Neuron (in vitro differentiated cells): ENCODE measurements at regions not wholly inside any gene's neighbourhood (a gene's known extent, or its start where the extent isn't known, plus 50 kb on each side); places are given as distances from the start of the nearest gene placed in this dataset.

Source experiments
- H2AFZ ChIP-seq: one replicate; pipeline ENCODE4 v1.6.1; 2013; ENCODE audit warnings: low read depth, mild to moderate bottlenecking, inconsistent platforms, low read length, moderate library complexity
- H3K27me3 ChIP-seq: one replicate; pipeline ENCODE4 v1.6.1; 2013; ENCODE audit warnings: low read length; ENCODE audit not compliant: insufficient read depth
- H3K36me3 ChIP-seq: one replicate; pipeline ENCODE4 v1.6.1; 2013; ENCODE audit warnings: low read length; ENCODE audit not compliant: insufficient read depth
- H3K4me1 ChIP-seq: one replicate; pipeline ENCODE4 v1.6.1; 2013; ENCODE audit warnings: low read length; ENCODE audit not compliant: insufficient read depth
- H3K4me3 ChIP-seq: 2 replicates; pipeline ENCODE4 v1.5.1; 2013; ENCODE audit warnings: mild to moderate bottlenecking, low read length, moderate library complexity
- H3K9me3 ChIP-seq: one replicate; pipeline ENCODE4 v1.6.1; 2013; ENCODE audit warnings: low read length

DNA sequence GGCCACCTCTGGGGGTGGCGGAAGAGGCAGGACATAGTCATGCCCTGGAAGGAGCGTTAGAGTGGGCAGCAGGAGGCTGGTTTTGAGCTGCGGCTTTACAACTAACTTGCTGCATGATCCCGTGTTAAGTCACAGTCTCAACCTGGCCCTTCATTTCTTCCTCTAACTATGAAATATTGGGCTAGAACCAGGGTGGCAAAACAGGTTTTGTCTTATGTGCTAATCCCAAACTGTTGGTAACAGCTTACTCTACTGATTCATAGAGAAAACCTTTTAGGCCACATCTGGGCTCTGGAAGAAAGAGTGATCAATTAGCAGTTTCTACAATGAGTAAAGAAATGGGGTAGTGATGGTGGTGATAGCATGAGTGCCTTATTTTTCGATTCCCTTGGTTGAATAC is 74.1 kb upstream of the CLINT1 start:
- H3K4me3 ChIP-seq = no peak overlapping the region
- H2AFZ ChIP-seq = no peak overlapping the region
- no peaks in the 10 kb centered on the region for H3K4me1 ChIP-seq
- peaks cover 2% of the 10 kb centered on the region for H3K9me3 ChIP-seq
- H3K27me3 ChIP-seq = no peaks in the 10 kb centered on the region
- H3K36me3 ChIP-seq = no peaks in the 10 kb centered on the region

GRCh38 chr5:157930710-157931109 is 71.8 kb upstream of the CLINT1 start:
- no peak overlapping the region for H2AFZ ChIP-seq
- no peaks in the 10 kb centered on the region for H3K27me3 ChIP-seq
- no peaks in the 10 kb centered on the region for H3K36me3 ChIP-seq
- H3K4me1 ChIP-seq = peaks cover 16% of the 10 kb centered on the region
- H3K4me3 ChIP-seq = no peak overlapping the region
- peaks cover 2% of the 10 kb centered on the region for H3K9me3 ChIP-seq

DNA sequence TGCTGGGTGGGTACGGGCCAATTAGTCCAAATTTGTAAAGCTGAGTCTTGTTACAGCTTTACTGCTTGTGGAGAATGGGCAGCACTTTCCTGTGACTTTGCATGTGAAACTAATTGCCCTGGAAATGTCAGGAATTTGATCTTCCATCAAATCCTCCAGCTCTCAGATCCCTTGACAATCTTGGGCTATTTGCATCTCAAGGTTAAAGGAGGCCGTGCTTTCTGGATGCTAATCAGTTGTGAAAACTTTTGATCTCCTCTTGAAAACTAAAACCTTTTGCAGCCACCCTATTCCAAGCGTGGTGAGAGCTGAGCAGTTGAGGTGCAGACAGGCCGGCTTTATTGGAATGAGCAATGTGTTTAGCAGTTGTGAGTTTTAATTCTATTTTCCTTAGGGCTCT is 68.0 kb upstream of the CLINT1 start:
- H3K36me3 ChIP-seq = no peaks in the 10 kb centered on the region
- H3K27me3 ChIP-seq = no peaks in the 10 kb centered on the region
- H2AFZ ChIP-seq = no peak overlapping the region
- no peaks in the 10 kb centered on the region for H3K9me3 ChIP-seq
- H3K4me3 ChIP-seq = no peak overlapping the region
- H3K4me1 ChIP-seq = peaks cover 18% of the 10 kb centered on the region

GRCh38 chr5:157925786-157926671 is 67.1 kb upstream of the CLINT1 start:
- H3K4me1 ChIP-seq = peaks cover 18% of the 10 kb centered on the region

GRCh38 chr5:157924931-157925729 is 66.2 kb upstream of the CLINT1 start:
- H3K36me3 ChIP-seq = no peaks in the 10 kb centered on the region
- H3K9me3 ChIP-seq = no peaks in the 10 kb centered on the region
- peaks cover 20% of the 10 kb centered on the region for H3K4me1 ChIP-seq
- no peak overlapping the region for H3K4me3 ChIP-seq
- no peaks in the 10 kb centered on the region for H3K27me3 ChIP-seq
- no peak overlapping the region for H2AFZ ChIP-seq

More at GRCh38 chr5:157925786-157926671, 67.1 kb upstream of the CLINT1 start:
- H3K27me3 ChIP-seq = no peaks in the 10 kb centered on the region
- no peaks in the 10 kb centered on the region for H3K9me3 ChIP-seq
- H3K4me3 ChIP-seq = no peak overlapping the region
- H3K36me3 ChIP-seq = no peaks in the 10 kb centered on the region
- no peak overlapping the region for H2AFZ ChIP-seq

- peaks cover 24% of the 10 kb centered on the region for H3K4me1 ChIP-seq
- H3K36me3 ChIP-seq = no peaks in the 10 kb centered on the region
- no peaks in the 10 kb centered on the region for H3K9me3 ChIP-seq
- no peaks in the 10 kb centered on the region for H3K27me3 ChIP-seq
- no peak overlapping the region for H2AFZ ChIP-seq
- no peak overlapping the region for H3K4me3 ChIP-seq
These were observed 65.5 kb upstream of the CLINT1 start for GRCh38 chr5:157924490-157924889.

DNA sequence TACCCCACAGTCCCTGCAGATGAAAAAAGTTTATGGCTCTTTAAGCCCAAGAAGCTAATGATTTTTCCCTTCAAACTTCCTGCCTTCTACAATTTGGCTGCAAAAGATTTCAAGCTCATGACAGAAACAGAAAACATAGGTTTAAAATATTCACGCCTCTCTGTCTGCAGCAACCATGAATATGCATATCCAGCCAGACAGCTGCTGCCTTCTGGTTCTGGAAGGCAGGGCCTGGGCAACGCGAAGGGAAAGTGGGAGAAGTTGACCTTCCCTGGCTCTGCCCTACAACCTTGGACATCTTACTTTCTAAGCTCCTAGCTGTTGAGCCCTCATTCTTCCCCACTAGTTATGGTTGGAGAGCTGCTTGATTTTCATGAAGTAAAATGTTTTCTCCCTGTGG is 64.8 kb upstream of the CLINT1 start:
- H3K36me3 ChIP-seq = no peaks in the 10 kb centered on the region
- no peak overlapping the region for H2AFZ ChIP-seq

DNA sequence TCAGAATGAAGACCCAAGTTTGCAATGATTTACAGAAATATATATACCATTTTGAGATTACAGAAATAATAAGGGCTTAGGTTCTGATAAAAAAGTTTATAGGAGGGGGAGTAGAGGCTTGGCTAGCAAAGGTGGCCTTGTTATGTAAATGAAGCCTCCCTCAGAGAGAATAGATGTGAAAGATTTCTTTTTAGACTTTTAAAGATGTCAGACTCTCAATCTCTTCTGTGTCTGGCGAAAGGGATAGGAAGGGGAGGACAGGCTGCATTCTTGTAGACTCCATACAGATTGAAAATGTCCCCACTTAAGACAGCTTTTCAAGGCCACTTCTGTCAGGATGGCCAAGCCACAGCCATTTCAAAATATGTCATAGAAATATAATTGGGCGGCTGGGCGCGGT is 63.1 kb upstream of the CLINT1 start:
- H2AFZ ChIP-seq = no peak overlapping the region
- no peaks in the 10 kb centered on the region for H3K36me3 ChIP-seq
- H3K4me3 ChIP-seq = no peak overlapping the region
- H3K4me1 ChIP-seq = peaks cover 17% of the 10 kb centered on the region
- H3K27me3 ChIP-seq = no peaks in the 10 kb centered on the region
- no peaks in the 10 kb centered on the region for H3K9me3 ChIP-seq

More for the DNA sequence above, 64.8 kb upstream of the CLINT1 start:
- H3K4me3 ChIP-seq = no peak overlapping the region
- H3K4me1 ChIP-seq = peaks cover 24% of the 10 kb centered on the region
- H3K27me3 ChIP-seq = no peaks in the 10 kb centered on the region
- no peaks in the 10 kb centered on the region for H3K9me3 ChIP-seq

GRCh38 chr5:157920828-157921170 is 61.9 kb upstream of the CLINT1 start:
- Histone ChIP-seq H3K27me3 (no peaks in the 10 kb centered on the region), H3K4me3 (no peak overlapping the region), H3K36me3 (no peaks in the 10 kb centered on the region), H2AFZ (no peak overlapping the region), H3K9me3 (no peaks in the 10 kb centered on the region), H3K4me1 (peaks cover 8% of the 10 kb centered on the region)

- H2AFZ ChIP-seq = no peak overlapping the region
These were observed 60.1 kb upstream of the CLINT1 start for GRCh38 chr5:157918811-157919742.

GRCh38 chr5:157917899-157918809 is 59.2 kb upstream of the CLINT1 start:
- no peaks in the 10 kb centered on the region for H3K36me3 ChIP-seq
- H3K4me3 ChIP-seq = no peak overlapping the region
- H3K4me1 ChIP-seq = peaks cover 10% of the 10 kb centered on the region
- no peaks in the 10 kb centered on the region for H3K9me3 ChIP-seq
- no peak overlapping the region for H2AFZ ChIP-seq
- no peaks in the 10 kb centered on the region for H3K27me3 ChIP-seq

More at GRCh38 chr5:157918811-157919742, 60.1 kb upstream of the CLINT1 start:
- no peak overlapping the region for H3K4me3 ChIP-seq
- no peaks in the 10 kb centered on the region for H3K36me3 ChIP-seq
- H3K9me3 ChIP-seq = no peaks in the 10 kb centered on the region
- no peaks in the 10 kb centered on the region for H3K27me3 ChIP-seq
- H3K4me1 ChIP-seq = peaks cover 8% of the 10 kb centered on the region

DNA sequence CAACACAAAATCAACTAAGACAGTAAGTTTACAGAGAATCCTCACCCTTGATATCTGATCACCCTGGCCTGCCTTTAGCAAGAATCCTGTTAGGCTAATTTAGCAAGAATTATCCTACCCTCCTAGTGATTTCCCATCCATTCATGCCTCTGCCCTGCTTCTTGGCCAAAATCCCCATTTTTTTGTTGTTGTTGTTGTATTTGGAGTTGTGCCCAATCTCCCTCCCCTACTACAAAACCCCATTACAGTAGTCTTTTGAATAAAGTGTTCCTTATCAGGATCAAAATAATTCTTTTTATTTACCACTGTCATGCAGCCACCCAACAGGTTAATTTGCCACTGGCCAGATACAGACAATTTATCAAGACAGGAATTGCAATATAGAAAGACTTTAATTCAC is 58.5 kb upstream of the CLINT1 start:
- Histone ChIP-seq H3K36me3 (no peaks in the 10 kb centered on the region), H2AFZ (no peak overlapping the region), H3K4me3 (no peak overlapping the region), H3K27me3 (no peaks in the 10 kb centered on the region), H3K9me3 (no peaks in the 10 kb centered on the region), H3K4me1 (peaks cover 13% of the 10 kb centered on the region)
